OCI-LY7 (cell line): ENCODE measurements at regions not wholly inside any gene's neighbourhood (a gene's known extent, or its start where the extent isn't known, plus 50 kb on each side); places are given as distances from the start of the nearest gene placed in this dataset.

Source experiments
- BruUV-seq: library from RNA; stranded (reverse); fragments of 400-500 nt; replicated peaks from 2 replicates; lab custom pipeline; 2021; lab: Mats Ljungman, UMichigan
- CTCF ChIA-PET: fragments of 300-600 bp; sonication (Branson Sonifier 250); formaldehyde crosslinking; loops from one replicate; lab custom pipeline; 2022; ENCODE audit warnings: antibody characterized with exemption; ENCODE audit not compliant: unreplicated experiment; lab: Charles Lee
- POLR2A ChIA-PET: fragments of 300-600 bp; sonication (Branson Sonifier 250); formaldehyde crosslinking; loops from one replicate; lab custom pipeline; 2022; ENCODE audit warnings: antibody characterized with exemption; lab: Charles Lee
- DNase-seq: peaks from one replicate; pipeline ENCODE4 v3.0.0-alpha.2; 2015; ENCODE audit warnings: low spot score
- H2AFZ ChIP-seq: fragments of 200-600 bp; sonication (generic), shearing (Covaris generic); 2 replicates; pipeline ENCODE4 v1.6.1; 2014; ENCODE audit warnings: mild to moderate bottlenecking, antibody characterized with exemption, low read length, moderate library complexity
- H3K27ac ChIP-seq: fragments of 200-600 bp; sonication (generic); 2 replicates; pipeline ENCODE4 v1.5.1; 2014; ENCODE audit warnings: mixed run types, low read depth, mild to moderate bottlenecking, moderate library complexity, low read length, inconsistent platforms; ENCODE audit not compliant: poor library complexity, severe bottlenecking
- H3K36me3 ChIP-seq: fragments of 200-600 bp; sonication (generic); 2 replicates; pipeline ENCODE4 v1.6.1; 2014; ENCODE audit warnings: mild to moderate bottlenecking, antibody characterized with exemption, low read length, moderate library complexity, mixed read lengths; ENCODE audit not compliant: insufficient read depth
- H3K4me1 ChIP-seq: fragments of 200-600 bp; sonication (generic); 2 replicates; pipeline ENCODE4 v1.5.1; 2014; ENCODE audit warnings: mild to moderate bottlenecking, low read length; ENCODE audit not compliant: insufficient read depth, poor library complexity, severe bottlenecking
- H3K4me2 ChIP-seq: fragments of 200-600 bp; sonication (generic); 2 replicates; pipeline ENCODE4 v1.6.1; 2014; ENCODE audit warnings: mild to moderate bottlenecking, low read length
- H3K4me3 ChIP-seq: fragments of 200-600 bp; sonication (generic); 2 replicates; pipeline ENCODE4 v1.5.1; 2014; ENCODE audit warnings: mild to moderate bottlenecking, low read depth, low read length; ENCODE audit not compliant: poor library complexity, severe bottlenecking
- H3K79me2 ChIP-seq: fragments of 200-600 bp; sonication (generic); 2 replicates; pipeline ENCODE4 v1.6.1; 2016; ENCODE audit warnings: low read depth, mild to moderate bottlenecking, low read length, moderate library complexity, mixed read lengths; ENCODE audit not compliant: insufficient read depth
- H3K9me2 ChIP-seq: fragments of 200-600 bp; sonication (generic); 2 replicates; pipeline ENCODE4 v1.6.1; 2016; ENCODE audit warnings: mild to moderate bottlenecking, low read length, mixed read lengths; ENCODE audit not compliant: insufficient read depth
- H3K9me3 ChIP-seq: fragments of 200-600 bp; sonication (generic); 2 replicates; pipeline ENCODE4 v1.6.1; 2014; ENCODE audit warnings: mild to moderate bottlenecking, mixed run types, low read length, mixed read lengths
- H4K20me1 ChIP-seq: fragments of 200-600 bp; sonication (generic); 2 replicates; pipeline ENCODE4 v1.6.1; 2014; ENCODE audit warnings: mild to moderate bottlenecking, antibody characterized with exemption, low read length, moderate library complexity, mixed read lengths; ENCODE audit not compliant: insufficient read depth
- CTCF ChIP-seq: fragments of 200-600 bp; sonication (generic); conservative IDR thresholded peaks from 2 replicates; pipeline ENCODE4 v1.5.1; 2014; ENCODE audit warnings: mild to moderate bottlenecking, antibody characterized with exemption, low read length, moderate library complexity, mixed read lengths
- EZH2phosphoT487 ChIP-seq: fragments of 200-600 bp; sonication (generic); IDR thresholded peaks from 2 replicates; pipeline ENCODE4 v1.6.1; 2018; ENCODE audit warnings: low read depth, borderline replicate concordance, mild to moderate bottlenecking, mixed run types, antibody characterized with exemption, low read length, moderate library complexity, mixed read lengths
- intact Hi-C: fragments of 100-400 bp; cut with micrococcal nuclease; formaldehyde crosslinking; loops from one replicate; pipeline ENCODE4 v1.10.0; 2022; ENCODE audit not compliant: unreplicated experiment

GRCh38 chr4:112926819-112927218, 122.6 kb upstream of the ANK2 start:
- H2AFZ ChIP-seq = no peak overlapping the region
- no TSS peak for BruUV-seq
- DNase-seq = no peak
- no peak overlapping the region for H3K4me3 ChIP-seq
- TF ChIP-seq CTCF = no peak
- TF ChIP-seq EZH2phosphoT487 = no peak
- H3K4me1 ChIP-seq = no peaks in the 10 kb centered on the region
- ChIA-PET POLR2A (interaction anchor here (0.6 to 1.6 kb wide), 3 partner anchors 10 to 150 kb away, joined by 3 to 4 read pairs (median 4); no protein-coding TSS in a partner anchor), CTCF (no interaction called here)
- H3K4me2 ChIP-seq = no peak overlapping the region
- H3K9me3 ChIP-seq = no peaks in the 10 kb centered on the region
- H3K79me2 ChIP-seq = no peaks in the 10 kb centered on the region
- H3K9me2 ChIP-seq = no peaks in the 10 kb centered on the region
- intact Hi-C loops = no loop called here
- H4K20me1 ChIP-seq = no peaks in the 10 kb centered on the region
- no peaks in the 10 kb centered on the region for H3K36me3 ChIP-seq
- H3K27ac ChIP-seq = no peak overlapping the region

GRCh38 chr4:112927544-112927943, 121.9 kb upstream of the ANK2 start:
- ChIA-PET POLR2A (interaction anchor here (1.6 kb wide), 1 partner anchor 15 kb away, joined by 4 read pairs; no protein-coding TSS in a partner anchor), CTCF (no interaction called here)
- no peak for TF ChIP-seq EZH2phosphoT487
- no peak for TF ChIP-seq CTCF
- Histone ChIP-seq H3K9me3 (no peaks in the 10 kb centered on the region), H3K27ac (no peak overlapping the region), H3K9me2 (no peaks in the 10 kb centered on the region), H3K4me1 (no peaks in the 10 kb centered on the region), H3K4me3 (no peak overlapping the region), H3K79me2 (no peaks in the 10 kb centered on the region), H4K20me1 (no peaks in the 10 kb centered on the region), H3K36me3 (no peaks in the 10 kb centered on the region), H2AFZ (no peak overlapping the region), H3K4me2 (no peak overlapping the region)
- no peak for DNase-seq
- intact Hi-C loops = no loop called here
- no TSS peak for BruUV-seq

- ChIA-PET CTCF (no interaction called here), POLR2A (interaction anchor here (0.6 to 0.7 kb wide), 5 partner anchors 11 to 697 kb away, joined by 3 to 10 read pairs (median 5); no protein-coding TSS in a partner anchor)
- intact Hi-C loops = no loop called here
- Histone ChIP-seq H4K20me1 (no peaks in the 10 kb centered on the region), H3K9me2 (no peaks in the 10 kb centered on the region), H3K36me3 (no peaks in the 10 kb centered on the region), H3K4me3 (no peak overlapping the region), H3K79me2 (no peaks in the 10 kb centered on the region), H3K27ac (no peak overlapping the region), H3K9me3 (no peaks in the 10 kb centered on the region), H3K4me2 (no peak overlapping the region), H3K4me1 (no peaks in the 10 kb centered on the region), H2AFZ (no peak overlapping the region)
- BruUV-seq = no TSS peak
- DNase-seq = no peak
- no peak for TF ChIP-seq EZH2phosphoT487
- no peak for TF ChIP-seq CTCF
These were observed 118.5 kb upstream of the ANK2 start for GRCh38 chr4:112931001-112931400.
